ENCODE measurements at regions not wholly inside any gene's neighbourhood (a gene's known extent, or its start where the extent isn't known, plus 50 kb on each side); places are given as distances from the start of the nearest gene placed in this dataset.

DNA sequence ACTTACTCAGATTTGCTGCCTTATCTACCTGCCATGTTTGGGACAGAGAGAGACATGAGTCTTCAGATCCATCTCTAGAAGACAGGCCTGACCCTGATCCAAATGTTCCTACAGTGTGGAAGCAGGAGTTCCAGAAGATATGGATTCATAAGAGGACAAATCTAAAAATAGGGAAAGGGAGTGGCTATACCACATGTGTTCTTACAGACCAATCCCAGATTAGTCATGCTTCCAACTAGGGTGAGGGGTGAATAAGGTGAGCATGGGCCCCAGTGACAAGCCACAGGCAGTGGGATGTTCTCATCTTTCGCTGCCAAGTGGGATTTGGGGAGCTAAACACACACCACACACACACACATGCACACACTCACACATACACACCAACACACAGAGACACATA lies 670.7 kb upstream of the CITED2 start:
- TF ChIP-seq, protein P1, sequence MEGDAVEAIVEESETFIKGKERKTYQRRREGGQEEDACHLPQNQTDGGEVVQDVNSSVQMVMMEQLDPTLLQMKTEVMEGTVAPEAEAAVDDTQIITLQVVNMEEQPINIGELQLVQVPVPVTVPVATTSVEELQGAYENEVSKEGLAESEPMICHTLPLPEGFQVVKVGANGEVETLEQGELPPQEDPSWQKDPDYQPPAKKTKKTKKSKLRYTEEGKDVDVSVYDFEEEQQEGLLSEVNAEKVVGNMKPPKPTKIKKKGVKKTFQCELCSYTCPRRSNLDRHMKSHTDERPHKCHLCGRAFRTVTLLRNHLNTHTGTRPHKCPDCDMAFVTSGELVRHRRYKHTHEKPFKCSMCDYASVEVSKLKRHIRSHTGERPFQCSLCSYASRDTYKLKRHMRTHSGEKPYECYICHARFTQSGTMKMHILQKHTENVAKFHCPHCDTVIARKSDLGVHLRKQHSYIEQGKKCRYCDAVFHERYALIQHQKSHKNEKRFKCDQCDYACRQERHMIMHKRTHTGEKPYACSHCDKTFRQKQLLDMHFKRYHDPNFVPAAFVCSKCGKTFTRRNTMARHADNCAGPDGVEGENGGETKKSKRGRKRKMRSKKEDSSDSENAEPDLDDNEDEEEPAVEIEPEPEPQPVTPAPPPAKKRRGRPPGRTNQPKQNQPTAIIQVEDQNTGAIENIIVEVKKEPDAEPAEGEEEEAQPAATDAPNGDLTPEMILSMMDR (IDR thresholded peaks at IDR 0.05 in 4 of 5, conservative IDR thresholded peaks at IDR 0.05 in 1 of 5) = no peak
- no peak for TF ChIP-seq POLR2A (IDR thresholded peaks at IDR 0.05)
